Suprapubic skin (tissue), 4 donors: ENCODE measurements at regions not wholly inside any gene's neighbourhood (a gene's known extent, or its start where the extent isn't known, plus 50 kb on each side); places are given as distances from the start of the nearest gene placed in this dataset.

Experiments used
- DNase-seq, 2 donors: peaks; one replicate each; pipeline ENCODE4 v3.0.0-alpha.2; 2019; ENCODE audit warnings: low spot score in 2 of 2
- H3K27ac ChIP-seq: fragments of 200-600 bp; sonication (generic); one replicate; pipeline ENCODE4 v1.5.1; 2019
- H3K27me3 ChIP-seq: fragments of 200-600 bp; sonication (generic); one replicate; pipeline ENCODE4 v1.5.1; 2019
- H3K36me3 ChIP-seq: fragments of 200-600 bp; sonication (generic); one replicate; pipeline ENCODE4 v1.5.1; 2019
- H3K4me1 ChIP-seq: fragments of 200-600 bp; sonication (generic); one replicate; pipeline ENCODE4 v1.5.1; 2019
- H3K4me3 ChIP-seq: fragments of 200-600 bp; sonication (generic); one replicate; pipeline ENCODE4 v1.5.1; 2019; ENCODE audit warnings: mild to moderate bottlenecking
- H3K9me3 ChIP-seq: fragments of 200-600 bp; sonication (generic); one replicate; pipeline ENCODE4 v1.5.1; 2019
- EP300 ChIP-seq: sonication (generic); formaldehyde crosslinking; IDR thresholded peaks from one replicate; pipeline ENCODE4 v1.6.1; 2017; ENCODE audit warnings: antibody characterized with exemption
- POLR2A ChIP-seq, 2 donors: fragments of 450-650 bp; IDR thresholded peaks; one replicate each; pipeline ENCODE4 v1.6.1; 2017; ENCODE audit warnings: antibody characterized with exemption in 2 of 2, mild to moderate bottlenecking in 2 of 2, moderate library complexity in 2 of 2
- POLR2AphosphoS5 ChIP-seq, 3 donors: sonication (generic); formaldehyde crosslinking; IDR thresholded peaks; one replicate each; pipeline ENCODE4 v1.6.1; 2017; ENCODE audit warnings: antibody characterized with exemption in 3 of 3
- WGBS: methylation state at CpG from one replicate; pipeline ENCODE4 v1.1.5; 2018; 5-methylcytosine and 5-hydroxymethylcytosine counted together
- TF ChIP-seq, protein P1 (sequence below), 2 donors: fragments of 200-600 bp in 1 of 2; fragments of 450-650 bp in 1 of 2; sonication (generic) in 1 of 2; IDR thresholded peaks; one replicate each; pipeline ENCODE4 v1.5.1; 2016 to 2019; ENCODE audit warnings: antibody characterized with exemption in 2 of 2, mild to moderate bottlenecking in 1 of 2, moderate library complexity in 1 of 2

DNA sequence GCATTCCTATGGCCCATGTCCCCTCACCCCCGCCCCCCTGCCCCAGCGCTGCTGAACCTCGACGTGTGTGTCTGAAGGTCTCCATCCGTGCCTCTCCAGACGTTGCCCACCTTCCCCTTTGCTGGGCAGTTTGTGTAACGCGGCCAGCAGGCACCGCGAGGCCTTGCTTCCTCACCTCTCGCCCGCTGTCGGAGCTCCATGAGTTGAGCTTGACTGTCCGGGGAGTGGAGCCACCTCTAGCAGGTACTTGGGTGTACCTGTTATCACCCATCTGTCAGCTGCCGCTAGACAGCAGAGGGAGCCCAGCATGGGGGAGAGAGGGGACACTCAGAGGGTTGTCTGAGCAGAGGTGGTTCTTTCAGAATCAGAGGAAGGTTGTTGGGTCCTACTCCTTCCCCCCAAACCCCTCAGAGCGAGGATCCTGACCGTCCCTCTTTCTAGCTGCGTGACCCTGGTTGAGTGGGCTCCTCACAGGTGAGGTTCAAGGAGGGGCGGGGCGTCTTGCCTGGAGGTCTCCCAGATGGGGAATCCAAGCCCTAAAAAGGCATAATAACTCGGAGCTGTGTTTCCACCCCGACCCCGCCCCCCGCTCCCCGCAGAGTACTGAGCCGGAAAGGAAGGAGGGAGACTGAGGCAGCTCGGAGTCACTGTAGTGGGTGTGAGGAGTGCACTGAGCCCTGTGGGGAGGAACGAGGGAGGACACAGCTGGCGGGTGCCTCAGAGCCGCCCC is 184.7 kb downstream of the C9orf50 start:
- DNase-seq, result no peak
- Histone ChIP-seq H3K36me3 (no peaks in the 10 kb centered on the region), H3K4me3 (peak overlapping the region; percentile 57), H3K9me3 (no peaks in the 10 kb centered on the region), H3K4me1 (peaks cover 24% of the 10 kb centered on the region), H3K27ac (no peak overlapping the region), H3K27me3 (no peaks in the 10 kb centered on the region)
- TF ChIP-seq POLR2A (IDR thresholded peaks at IDR 0.05), result no peak
- TF ChIP-seq, protein P1, sequence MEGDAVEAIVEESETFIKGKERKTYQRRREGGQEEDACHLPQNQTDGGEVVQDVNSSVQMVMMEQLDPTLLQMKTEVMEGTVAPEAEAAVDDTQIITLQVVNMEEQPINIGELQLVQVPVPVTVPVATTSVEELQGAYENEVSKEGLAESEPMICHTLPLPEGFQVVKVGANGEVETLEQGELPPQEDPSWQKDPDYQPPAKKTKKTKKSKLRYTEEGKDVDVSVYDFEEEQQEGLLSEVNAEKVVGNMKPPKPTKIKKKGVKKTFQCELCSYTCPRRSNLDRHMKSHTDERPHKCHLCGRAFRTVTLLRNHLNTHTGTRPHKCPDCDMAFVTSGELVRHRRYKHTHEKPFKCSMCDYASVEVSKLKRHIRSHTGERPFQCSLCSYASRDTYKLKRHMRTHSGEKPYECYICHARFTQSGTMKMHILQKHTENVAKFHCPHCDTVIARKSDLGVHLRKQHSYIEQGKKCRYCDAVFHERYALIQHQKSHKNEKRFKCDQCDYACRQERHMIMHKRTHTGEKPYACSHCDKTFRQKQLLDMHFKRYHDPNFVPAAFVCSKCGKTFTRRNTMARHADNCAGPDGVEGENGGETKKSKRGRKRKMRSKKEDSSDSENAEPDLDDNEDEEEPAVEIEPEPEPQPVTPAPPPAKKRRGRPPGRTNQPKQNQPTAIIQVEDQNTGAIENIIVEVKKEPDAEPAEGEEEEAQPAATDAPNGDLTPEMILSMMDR (IDR thresholded peaks at IDR 0.05), result no peak
- TF ChIP-seq EP300, result no peak
- no peak for TF ChIP-seq POLR2AphosphoS5 (IDR thresholded peaks at IDR 0.05)
- 62% methylated on average over 22 of the region's 30 CpGs for WGBS

DNA sequence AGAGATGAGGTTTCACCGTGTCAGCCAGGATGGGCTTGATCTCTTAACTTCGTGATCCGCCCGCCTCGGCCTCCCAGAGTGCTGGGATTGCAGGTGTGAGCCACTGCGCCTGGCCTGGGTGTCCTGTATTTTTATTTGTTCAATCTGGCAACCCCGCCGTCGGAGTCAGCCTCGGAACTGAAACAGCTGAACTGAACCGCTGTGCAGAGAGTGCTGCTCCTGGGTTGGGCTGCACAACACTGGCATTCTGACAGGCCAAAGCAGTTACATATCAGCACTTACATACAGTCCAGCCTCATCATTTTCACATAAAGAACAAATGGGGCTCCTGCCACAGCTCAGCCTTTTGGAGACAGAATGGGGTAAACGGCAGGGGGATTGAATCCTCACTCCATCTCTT is 185.6 kb downstream of the C9orf50 start:
- WGBS, result 57% methylated on average over 12 of the region's 12 CpGs
- no peaks in the 10 kb centered on the region for H3K9me3 ChIP-seq
- H3K27ac ChIP-seq, result no peak overlapping the region
- no peaks in the 10 kb centered on the region for H3K36me3 ChIP-seq
- TF ChIP-seq, protein P1 (IDR thresholded peaks at IDR 0.05), result no peak
- TF ChIP-seq EP300 (no peak), POLR2A (IDR thresholded peaks at IDR 0.05) (no peak), POLR2AphosphoS5 (IDR thresholded peaks at IDR 0.05) (no peak)
- DNase-seq, result no peak
- H3K4me3 ChIP-seq, result no peak overlapping the region
- peaks cover 24% of the 10 kb centered on the region for H3K4me1 ChIP-seq
- H3K27me3 ChIP-seq, result no peaks in the 10 kb centered on the region

DNA sequence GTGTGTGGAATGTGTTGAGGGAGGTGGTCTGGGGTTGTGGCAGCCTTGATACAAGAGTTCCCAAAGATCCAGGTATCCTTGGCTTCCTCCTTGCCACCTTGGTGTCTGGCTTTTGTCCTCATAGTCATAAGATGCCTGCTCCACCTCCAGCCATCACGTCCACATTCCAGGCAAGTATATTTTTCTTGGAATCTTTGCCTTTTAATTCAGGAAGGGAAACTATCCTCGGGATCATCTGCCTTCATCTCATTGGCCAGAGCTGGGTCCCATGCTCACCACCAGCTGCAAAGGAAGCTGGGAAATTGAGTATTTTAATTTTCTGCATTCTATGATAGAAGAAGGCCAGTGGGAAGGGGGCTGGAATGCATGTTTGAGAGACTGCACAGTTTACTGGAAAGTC is 186.7 kb downstream of the C9orf50 start:
- H3K4me3 ChIP-seq, result no peak overlapping the region
- DNase-seq, result no peak
- H3K4me1 ChIP-seq, result peaks cover 24% of the 10 kb centered on the region
- TF ChIP-seq POLR2A (IDR thresholded peaks at IDR 0.05), result no peak
- TF ChIP-seq POLR2AphosphoS5 (IDR thresholded peaks at IDR 0.05), result no peak
- TF ChIP-seq, protein P1 (IDR thresholded peaks at IDR 0.05), result no peak
- TF ChIP-seq EP300, result no peak
- H3K36me3 ChIP-seq, result no peaks in the 10 kb centered on the region
- H3K27ac ChIP-seq, result no peak overlapping the region
- no peaks in the 10 kb centered on the region for H3K27me3 ChIP-seq
- 50% methylated on average over 2 of the region's 2 CpGs for WGBS
- no peaks in the 10 kb centered on the region for H3K9me3 ChIP-seq

DNA sequence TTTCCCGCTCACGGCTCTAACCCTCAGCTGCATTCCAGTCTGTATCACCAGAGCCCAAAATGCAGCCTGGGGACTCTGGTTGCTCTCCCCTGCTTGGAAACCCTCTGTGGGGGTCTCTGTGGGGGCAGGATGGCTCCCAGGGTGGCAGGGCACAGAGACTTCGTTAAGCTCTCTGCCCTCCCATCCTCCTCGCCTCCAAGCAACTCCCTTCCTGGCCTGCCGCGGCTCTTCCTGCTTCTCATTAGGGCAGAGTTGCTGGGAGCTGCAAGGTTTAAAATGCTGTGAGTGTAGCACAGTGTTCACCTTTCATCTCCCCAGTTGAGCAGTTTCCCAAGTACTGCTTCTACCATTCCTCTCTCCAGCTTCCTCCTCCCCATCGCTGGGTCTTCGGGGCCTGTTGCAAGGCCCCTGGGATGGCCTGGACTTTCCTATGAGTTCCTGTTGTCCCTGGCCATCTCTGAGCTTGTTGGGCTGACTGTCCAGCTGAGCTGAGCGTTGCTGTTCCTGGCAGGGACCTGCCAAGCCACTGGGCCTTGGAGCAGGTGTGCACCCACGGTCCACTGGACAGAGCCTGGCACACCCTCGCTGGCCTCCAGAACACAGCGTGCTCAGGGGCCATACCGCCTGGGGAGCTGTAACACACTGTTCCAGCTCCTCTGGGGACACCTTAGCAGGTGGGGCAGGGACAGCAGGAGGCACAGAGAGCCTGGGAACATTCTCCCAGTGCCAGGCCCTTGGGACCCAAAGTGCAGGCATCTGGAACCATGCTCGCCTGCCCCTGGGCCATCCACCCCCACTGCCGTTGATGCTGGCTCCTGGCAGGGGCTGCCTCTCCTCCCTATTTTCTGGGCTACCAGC is 188.4 kb downstream of the C9orf50 start:
- H3K27me3 ChIP-seq, result no peaks in the 10 kb centered on the region
- TF ChIP-seq POLR2A (IDR thresholded peaks at IDR 0.05), result no peak
- TF ChIP-seq, protein P1 (IDR thresholded peaks at IDR 0.05), result no peak
- TF ChIP-seq POLR2AphosphoS5 (IDR thresholded peaks at IDR 0.05), result no peak
- TF ChIP-seq EP300, result no peak
- H3K9me3 ChIP-seq, result no peaks in the 10 kb centered on the region
- peaks cover 13% of the 10 kb centered on the region for H3K4me1 ChIP-seq
- no peak overlapping the region for H3K27ac ChIP-seq
- no peak for DNase-seq
- H3K36me3 ChIP-seq, result no peaks in the 10 kb centered on the region
- WGBS, result 55% methylated on average over 15 of the region's 15 CpGs
- H3K4me3 ChIP-seq, result no peak overlapping the region

DNA sequence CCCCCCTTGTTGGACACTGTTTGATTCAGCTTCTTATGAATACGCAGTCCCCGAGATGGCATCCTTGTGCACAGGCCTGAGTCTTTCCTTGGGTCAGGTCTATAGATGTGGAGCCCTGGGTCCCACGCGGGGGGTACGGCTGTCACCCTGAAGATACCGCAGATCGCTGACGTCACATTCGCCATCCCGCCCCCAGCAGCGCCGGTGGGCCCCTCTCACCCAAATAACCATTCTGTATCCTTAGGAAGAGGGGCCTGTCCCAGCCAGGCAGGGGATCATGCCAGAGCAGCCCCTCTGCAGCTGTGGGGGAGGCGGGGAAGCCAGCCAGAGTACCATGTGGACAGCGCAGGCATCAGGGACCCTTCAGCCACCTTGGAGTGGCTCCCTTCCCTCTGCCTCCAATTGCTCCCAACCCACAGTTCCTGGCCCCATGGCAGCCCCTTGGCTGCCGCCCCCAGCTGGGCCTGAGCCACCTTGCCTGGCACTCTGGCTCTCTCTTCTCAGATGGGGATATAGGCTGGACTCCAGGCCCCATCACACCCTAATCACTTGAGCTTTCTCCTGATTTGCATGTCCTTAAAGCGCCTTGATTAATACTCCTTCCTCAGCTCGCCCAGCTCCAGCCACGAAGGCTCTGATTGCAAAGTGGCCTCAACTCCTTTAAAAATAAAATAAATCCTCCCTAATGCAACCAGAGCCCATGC is 189.8 kb downstream of the C9orf50 start:
- no peaks in the 10 kb centered on the region for H3K36me3 ChIP-seq
- TF ChIP-seq, protein P1 (IDR thresholded peaks at IDR 0.05), result no peak
- TF ChIP-seq EP300, result no peak
- no peak for TF ChIP-seq POLR2A (IDR thresholded peaks at IDR 0.05)
- TF ChIP-seq POLR2AphosphoS5 (IDR thresholded peaks at IDR 0.05), result no peak
- WGBS, result 92% methylated on average over 14 of the region's 18 CpGs

More for the DNA sequence above, 189.8 kb downstream of the C9orf50 start:
- DNase-seq, result no peak
- Histone ChIP-seq H3K4me1 (no peaks in the 10 kb centered on the region), H3K9me3 (no peaks in the 10 kb centered on the region), H3K27me3 (no peaks in the 10 kb centered on the region), H3K27ac (no peak overlapping the region), H3K4me3 (no peak overlapping the region)
